Hippocampal formation (tissue), 2 donors: ENCODE measurements at regions not wholly inside any gene's neighbourhood (a gene's known extent, or its start where the extent isn't known, plus 50 kb on each side); places are given as distances from the start of the nearest gene placed in this dataset.
A peak's percentile ranks its signal among the peaks of the same experiment; 100 is the strongest.

ENCODE experiments used
- DNase-seq, 2 donors: peaks; one replicate each; lab custom pipeline; 2025; lab: John Stamatoyannopoulos, UW

DNA sequence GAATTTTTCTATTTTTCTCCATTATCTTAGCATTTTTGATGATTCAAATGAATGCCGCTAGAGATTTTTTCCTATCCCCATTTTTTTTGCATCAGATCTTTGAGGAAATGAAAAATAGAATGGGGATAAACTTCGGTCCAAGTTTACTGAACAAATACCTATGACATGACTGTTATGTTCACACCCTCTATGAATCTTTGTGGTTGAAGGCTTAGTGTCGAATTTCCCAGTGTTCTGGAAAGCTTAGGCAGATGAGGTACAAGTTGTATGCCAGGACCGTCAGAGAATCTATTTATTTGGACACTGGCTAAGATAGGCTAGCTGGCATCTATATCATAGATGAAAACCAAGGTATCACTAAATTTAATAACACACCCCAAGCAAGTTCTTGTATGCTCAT is 123.4 kb downstream of the SPCS3 start:
- no peak for DNase-seq

DNA sequence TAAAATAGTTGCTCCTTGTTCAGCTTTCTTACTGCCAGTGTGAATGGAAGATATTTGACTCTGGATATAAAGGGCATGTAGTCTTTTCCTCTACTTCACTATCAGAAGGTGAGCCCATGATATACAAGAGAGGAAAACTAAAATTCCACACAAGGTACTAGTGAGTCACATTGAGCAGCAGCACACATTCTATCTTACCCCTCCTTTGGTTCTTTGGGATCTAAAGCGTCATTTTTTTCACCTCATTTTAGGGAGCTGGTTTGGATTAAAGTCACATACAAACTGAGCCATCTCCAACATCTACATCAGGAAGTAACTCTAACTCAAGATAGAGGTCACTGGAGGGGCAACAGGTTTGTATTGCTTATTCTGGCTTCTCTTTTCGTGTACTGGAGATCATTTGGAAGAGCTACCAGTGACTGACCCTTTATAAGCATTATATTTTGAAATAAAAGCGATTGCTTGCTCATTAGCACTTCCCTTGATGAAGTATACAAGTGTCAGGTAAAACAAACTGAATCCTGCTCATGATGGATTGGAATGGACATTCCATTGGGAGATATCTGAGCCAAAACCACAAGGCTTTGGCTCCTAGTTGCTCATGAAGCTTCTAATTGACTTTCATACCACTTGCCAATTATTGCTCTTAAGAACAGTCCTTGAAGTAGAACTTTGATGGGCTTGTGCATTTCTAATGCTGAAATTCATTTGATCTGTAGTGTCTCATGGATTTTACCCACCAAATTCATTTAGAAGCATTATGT is 124.1 kb downstream of the SPCS3 start:
- DNase-seq = no peak

DNA sequence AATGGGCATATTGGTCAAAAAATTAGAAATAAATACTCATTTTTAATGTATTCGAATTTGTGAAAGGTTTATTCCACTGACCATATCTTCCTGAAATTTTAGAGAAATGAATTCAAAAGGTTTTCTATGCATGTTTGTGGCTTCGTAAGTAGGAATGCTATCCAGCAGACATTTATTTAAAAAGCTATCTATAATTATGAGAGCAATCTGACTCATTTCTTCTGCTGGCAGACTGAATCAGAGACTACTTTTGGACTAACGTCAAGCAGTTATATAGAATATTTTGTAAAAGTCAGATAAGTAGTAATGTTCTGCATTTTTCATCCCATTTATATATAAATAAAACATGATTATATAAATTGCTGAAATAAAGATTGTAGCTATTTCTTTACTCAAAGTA is 125.0 kb downstream of the SPCS3 start:
- no peak for DNase-seq

DNA sequence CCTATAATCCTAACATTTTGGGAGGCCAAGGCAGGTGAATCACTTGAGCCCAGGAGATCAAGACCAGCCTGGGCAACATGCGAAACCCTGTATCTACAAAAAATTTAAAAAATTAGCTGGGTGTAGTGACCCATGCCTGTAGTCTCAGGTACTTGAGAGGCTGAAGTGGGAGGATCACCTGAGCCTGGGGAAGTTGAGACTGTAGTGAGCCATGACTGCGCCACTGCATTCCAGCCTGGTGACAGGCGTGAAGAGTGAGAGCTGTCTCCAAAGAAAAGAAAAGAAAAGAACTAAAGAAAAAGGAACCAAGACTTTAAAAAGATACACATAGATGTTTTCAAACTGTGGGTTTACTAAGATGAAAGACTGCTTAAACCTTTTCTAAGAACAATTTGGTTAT is 129.0 kb downstream of the SPCS3 start:
- no peak for DNase-seq

DNA sequence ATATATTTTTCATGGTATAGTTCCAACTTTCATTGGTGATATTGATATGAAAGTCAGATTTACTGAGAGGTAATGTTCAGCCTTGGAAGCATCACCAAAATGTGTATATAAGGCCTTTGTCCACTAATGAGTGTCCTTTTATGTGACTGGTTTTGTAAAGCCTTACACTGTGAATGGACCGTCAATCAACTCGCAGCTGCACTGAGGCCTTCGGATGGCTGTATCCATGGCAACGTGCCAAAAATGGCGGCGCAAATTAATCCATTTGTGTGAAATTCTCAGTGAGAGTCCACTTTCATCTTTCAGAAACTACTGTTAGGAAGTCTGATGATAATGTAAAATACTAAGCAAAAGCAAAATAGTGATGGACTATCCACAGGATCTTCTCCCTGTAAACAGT is 131.7 kb downstream of the SPCS3 start:
- peak; percentile 19 to 40 for DNase-seq

DNA sequence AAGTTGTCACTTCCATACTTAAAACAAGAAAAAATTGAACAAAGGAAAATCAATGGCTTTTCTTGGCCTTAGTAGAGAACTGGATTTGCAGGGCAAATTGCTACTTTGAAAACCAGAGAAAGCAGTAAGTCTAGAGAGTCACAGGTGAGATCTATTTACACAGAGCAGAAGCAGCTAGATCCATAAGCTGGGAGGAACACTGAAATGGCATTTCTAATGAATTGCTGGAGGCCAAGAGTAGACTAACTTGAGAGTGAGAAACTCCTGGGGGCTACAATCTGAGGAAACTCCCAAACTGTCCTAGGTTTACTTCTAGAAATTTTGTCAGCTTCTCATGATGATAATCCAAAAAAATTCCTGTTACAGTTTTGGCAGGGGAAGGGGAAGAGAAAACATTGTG is 133.3 kb downstream of the SPCS3 start:
- DNase-seq = no peak

DNA sequence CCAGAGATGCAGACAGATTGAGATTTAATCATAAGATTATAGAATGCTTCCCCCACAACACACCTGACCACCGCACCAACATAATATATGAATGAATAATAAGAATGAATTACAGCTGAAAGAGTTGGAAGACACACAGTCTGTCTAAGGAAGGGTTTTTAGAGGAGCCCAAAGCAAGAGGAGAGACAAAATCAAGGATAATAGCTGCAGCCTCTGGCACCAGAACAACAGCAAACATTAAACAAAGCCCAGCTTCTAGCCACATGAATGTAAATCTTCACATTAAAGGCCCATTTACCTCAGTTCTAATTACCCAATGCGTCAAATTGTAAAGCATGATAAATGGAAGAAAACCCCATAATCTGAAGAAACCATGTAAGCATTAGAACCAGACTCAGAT is 133.9 kb downstream of the SPCS3 start:
- DNase-seq = no peak

DNA sequence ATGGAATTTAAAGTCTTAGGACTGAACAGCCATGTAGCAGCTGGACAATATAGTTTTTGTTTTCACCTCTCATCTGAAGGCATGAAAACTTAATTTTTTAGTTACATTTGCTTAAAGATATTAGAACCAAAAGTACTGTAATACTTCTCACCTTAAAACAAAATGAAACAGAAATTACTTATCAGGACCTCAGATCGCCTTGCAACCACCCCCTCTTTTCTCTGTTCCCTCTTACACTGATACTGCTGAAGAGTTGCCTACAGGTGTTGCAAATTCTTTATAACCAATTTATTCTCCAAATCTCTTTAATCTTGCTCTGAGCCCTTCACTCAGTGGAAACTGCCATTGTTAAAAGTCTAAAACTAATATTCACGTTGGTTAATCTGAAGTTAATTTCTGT is 145.0 kb downstream of the SPCS3 start:
- no peak for DNase-seq

DNA sequence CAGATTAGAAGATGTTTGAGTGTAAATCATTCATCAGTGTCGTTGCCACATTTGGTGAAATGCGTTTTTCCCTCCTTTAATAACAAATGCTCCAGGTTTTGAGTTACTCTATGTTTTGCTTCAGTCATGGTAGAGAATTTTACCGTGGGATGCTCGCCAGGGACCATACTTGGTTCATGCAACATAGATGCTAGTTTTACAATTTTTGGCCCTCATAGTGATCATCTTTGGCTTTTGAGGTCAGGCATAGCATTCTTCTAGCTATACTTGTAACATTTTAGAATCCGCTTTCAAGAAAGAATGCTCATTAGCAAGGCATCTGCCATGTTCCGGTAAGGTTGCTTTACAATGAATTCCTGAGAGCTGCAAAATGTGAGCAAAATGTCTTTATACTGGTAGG is 147.2 kb downstream of the SPCS3 start:
- no peak for DNase-seq

DNA sequence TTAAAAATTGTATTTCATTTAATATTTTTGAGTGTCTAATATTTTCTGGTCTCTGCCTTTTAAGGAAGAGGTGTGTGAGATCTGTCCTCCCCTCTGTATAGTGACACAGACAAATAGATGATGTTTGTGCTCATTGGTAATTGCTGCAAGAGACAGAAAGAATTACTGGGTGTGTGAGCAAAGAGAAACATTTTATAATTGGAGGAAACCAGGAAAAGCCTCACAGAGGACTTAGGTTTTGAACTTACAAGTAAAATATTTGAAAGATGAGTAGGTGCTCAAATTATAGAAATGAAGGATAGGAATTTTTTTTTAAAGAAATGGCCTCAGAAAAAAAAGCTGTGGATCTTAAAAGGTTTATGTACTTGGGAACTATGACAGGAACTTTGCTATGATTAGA is 149.8 kb downstream of the SPCS3 start:
- DNase-seq = no peak

DNA sequence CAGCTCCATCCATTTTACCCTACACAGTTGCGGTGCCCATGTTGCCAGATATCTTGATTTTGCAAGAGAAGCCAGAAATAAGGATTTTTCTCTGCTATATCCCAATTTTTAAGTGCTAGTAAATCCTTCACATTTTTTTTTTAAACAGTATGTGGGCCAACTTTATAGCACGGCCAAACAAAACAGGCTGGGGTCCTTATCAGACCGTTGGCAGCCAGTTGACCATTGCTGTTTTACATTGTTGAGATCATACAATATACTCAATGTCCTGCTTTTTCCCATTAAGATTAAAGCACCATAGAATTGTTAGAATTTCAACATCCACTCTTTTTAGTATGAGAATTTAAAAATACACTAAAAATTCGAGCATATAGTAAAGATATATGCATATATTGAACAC is 150.9 kb downstream of the SPCS3 start:
- no peak for DNase-seq

DNA sequence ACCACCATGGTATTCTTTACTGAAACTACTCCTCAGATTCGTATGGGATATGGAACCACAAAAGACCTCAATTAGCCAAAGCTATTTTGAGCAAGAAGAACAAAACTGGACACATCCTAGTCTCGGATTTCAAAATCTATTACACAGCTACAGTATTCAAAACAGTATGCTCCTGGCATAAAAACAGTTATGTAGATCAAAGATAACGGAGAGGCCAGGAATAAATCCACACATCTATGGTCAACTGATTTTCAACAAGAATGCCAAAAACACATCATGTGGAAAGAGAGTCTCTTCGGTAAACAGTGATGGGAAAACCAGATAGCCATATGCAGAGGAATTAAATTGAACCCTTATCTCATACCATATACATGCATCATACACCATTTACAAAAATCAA is 155.3 kb downstream of the SPCS3 start:
- DNase-seq = no peak

DNA sequence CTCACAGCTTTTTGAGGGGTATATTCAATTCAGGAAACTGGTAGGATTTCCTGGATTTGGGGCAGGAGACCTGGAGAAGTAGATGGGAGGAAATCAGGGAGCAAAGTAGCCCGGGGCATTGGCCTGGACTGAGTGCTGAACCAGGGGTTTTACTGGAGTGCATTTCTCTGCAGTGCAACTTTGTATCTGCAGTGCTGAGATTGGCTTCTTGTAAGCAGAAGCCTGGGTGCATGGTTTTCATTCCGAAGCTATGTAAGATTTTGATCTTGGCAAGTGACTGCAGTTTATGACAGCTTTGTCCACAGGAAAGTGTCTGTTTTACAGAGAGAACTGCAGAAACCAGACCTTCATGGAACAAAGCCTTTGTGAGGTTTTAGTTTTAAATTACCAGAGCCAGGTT is 158.3 kb downstream of the SPCS3 start:
- DNase-seq = no peak

DNA sequence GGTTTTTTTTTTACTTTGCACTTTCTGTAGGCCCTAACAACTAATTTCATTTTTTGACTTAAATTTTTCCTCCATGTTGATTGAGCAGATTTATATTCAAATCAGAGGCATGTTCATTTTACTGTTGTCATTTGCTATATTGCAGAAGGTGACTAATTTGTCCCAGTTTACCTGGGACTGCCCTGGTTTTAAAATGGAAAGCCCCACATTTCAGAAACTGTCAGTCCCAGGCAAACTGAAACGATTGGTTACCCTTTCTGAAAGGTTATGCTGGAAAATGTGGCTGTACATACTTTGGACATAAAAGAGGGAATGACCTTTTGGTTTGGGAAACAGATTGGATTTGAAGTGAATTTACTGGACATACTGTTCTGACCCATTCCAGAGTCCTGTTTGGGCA is 160.0 kb downstream of the SPCS3 start:
- no peak for DNase-seq

DNA sequence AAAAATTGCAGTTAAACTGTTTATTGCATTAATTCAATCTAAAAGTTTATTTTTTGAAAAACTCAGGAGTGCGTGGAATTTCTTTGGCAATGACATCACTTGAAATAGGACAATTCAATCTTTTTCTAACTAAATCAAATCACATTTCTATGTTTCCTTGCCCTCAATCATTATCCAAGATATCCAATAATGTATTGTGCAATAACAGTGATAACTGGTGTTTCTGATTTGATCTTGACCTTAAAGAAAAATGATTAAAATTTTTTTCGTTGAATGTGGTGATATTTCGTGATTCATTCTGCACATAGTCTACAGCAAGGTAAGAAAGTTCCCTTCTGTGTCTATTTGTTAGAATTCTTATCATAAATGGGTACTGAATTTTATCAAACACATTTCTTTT is 163.2 kb downstream of the SPCS3 start:
- no peak for DNase-seq

DNA sequence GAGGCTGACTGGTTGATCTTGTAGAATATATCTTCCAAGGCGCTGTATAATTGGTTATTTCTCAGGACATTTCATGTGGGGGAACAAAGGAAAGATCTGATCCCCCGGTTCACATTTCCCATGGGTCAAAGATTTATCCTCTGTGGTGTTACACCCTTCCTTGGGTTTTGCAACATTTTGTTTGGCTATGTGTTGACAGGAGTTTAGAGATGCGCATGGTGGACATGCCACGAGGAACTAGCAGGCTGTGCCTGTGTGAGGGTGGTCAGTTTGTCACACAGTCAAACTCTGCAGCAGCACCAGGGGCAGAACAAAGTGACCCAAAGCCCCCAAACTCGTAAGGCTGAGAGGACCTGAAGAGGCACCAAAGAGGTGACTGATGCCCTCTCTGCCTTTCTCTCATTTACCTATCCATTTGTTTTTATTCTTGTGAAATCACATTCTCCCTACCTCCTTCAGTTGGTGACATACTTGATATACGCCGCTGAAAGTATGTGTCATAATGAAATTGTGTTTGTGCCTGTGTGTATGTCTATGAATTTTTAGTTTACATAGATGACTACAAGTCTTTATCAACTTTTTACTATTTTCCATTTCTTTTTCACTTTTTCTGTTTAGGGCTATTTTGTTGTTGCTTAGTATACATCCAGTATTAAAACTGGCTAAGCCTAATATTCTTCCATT is 164.7 kb downstream of the SPCS3 start:
- DNase-seq = no peak

DNA sequence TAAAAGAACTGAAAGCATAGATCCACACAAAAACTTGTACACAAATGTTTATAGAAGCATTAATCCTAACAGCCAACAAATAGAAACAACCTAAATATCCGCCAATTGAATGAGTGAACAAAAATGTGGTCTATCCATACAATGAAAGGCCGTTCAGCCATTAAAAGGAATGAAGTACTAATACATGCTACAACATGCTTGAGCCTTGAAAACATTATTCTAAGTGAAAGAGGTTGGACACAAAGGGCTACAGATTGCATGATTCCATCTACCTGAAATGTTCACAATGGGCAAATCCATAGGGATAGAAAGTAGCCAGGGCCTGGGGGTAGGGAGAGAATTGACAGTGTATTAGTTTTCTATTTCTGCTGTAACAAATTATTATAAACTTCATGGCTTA is 169.2 kb downstream of the SPCS3 start:
- no peak for DNase-seq

DNA sequence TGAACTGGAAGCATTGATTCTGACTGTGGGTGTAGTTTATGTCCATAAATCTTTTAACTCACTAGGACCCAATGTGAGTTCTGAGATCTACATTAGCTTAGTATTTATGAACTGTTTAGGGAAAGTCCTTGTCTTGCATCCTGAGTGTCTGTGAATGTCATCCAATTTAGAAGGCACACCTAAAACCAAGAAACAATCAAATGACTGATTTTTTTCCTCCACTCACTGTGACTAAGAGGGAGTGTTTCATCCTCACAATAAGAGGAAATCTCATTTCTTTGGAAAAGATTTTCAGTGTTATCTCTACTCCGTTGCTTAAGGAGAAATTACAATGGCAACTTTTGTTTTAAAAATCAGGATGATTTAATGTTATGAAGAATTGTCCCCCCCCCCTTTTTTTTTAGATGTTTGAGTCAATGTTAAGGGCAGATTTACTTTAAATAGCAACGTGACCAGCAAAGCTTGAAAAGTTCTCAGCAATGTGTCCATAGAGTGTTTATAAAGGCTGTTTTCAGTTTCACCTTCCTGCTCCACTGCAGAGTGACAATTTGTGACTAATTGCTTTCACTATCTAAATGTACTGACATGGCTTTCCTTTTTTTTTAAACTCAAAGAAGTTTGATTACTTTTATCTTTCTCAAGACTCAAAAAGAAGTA is 173.0 kb downstream of the SPCS3 start:
- no peak for DNase-seq

DNA sequence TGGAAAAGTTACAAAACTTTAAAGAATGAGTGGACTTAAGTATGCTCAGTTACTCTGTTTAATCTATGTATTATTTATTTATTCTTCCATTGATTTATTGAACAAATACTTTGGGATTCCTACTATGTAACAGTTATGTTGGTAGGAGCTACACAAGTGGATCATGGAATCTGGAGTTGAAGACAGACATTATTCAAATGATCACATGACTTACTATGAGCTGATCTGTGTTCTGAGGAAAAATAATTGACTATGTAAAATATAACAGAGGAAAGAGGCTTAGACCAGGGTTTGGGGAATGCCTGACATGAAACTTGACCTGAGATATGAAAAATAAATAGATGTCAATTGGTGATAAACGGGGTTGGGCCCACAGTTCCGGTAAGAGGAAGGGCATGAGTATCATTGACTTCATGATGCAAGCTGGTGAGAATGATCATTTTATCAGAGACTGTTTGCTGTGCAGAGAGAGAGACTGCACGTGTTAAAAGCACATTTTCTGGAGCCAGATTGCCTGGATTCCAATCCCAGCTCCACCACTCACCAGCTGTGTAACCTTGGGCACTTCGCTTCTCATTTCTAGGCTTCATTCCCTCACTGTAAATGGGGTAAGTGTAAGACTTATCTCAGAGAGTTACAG is 179.0 kb downstream of the SPCS3 start:
- no peak for DNase-seq

DNA sequence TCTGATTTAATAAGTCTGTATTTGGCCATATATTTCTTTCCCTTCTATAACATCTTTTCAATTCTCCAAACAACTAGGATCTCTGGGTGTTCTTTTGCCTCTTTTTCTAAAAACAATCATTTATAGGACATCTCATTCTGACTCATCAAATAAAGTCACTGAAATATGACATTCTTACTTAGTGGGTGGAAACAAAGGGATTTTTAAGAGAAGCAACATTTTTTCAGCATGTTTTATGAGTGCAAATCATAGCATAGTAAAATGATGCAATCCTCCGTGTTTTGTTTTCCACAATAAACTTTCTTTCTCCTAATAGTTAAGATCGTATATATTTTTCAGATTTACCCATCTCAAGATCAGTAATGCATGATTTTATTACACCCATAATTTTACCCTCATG is 179.8 kb downstream of the SPCS3 start:
- no peak for DNase-seq

DNA sequence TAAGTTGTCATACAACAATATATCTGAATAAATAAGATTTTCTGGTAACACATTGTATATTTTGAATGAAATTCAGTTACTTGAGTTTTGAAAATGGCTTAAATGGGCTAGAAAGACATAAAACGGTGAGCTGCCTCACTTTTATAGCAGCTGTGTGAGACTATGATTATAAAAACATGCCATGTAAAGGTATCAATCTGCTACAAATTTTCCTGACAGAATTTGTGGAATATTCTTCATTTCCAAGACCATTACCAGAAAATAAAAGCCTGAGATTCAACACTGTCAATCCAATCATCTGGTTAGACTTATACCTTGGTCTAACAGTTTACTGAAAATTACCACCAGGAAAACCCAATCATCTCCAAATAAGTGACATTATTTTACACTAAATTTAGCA is 181.1 kb downstream of the SPCS3 start:
- no peak for DNase-seq

DNA sequence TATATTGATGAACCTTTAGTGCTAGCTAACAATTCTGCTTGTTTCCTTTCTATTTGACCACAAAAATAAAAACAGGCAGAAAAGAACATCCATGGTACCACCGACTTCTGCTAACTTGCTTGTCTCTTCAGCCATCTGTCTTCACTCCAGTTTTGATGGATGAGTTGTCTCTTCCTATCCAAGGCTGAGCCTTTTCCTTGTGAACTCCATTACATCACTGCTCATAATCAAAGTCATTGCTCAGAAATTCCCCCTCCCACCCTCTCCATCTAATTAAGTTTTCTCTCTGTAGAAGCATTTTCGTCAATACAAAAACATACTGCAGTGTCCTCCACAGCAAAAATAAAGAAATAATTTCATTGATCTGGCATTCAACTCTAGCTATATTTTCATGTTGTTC is 184.4 kb downstream of the SPCS3 start:
- no peak for DNase-seq
